ENCODE measurements at regions not wholly inside any gene's neighbourhood (a gene's known extent, or its start where the extent isn't known, plus 50 kb on each side); places are given as distances from the start of the nearest gene placed in this dataset.

GRCh38 chr9:38205279-38205678, 136.3 kb upstream of the SHB start:
- no peaks in the 10 kb centered on the region for H3K79me2 ChIP-seq (ENCODE audit: low read length)
- TF ChIP-seq EZH2phosphoT487 (IDR thresholded peaks at IDR 0.05; ENCODE audit: low read depth) (no peak), CTCF (IDR thresholded peaks at IDR 0.05; ENCODE audit: low read depth, low read length) (no peak)
- H3K4me2 ChIP-seq (ENCODE audit: low read length) = no peak overlapping the region
- H3K4me1 ChIP-seq (ENCODE audit: low read length) = no peaks in the 10 kb centered on the region
- no peaks in the 10 kb centered on the region for H3K36me3 ChIP-seq (replicated peaks; ENCODE audit: low read depth, low read length)
- no peaks in the 10 kb centered on the region for H3K9me3 ChIP-seq (ENCODE audit: insufficient read depth, low read length)
- no peak overlapping the region for H3K9ac ChIP-seq (ENCODE audit: low read length)
- no peaks in the 10 kb centered on the region for H3K27me3 ChIP-seq (ENCODE audit: low read depth, low read length)
- no peaks in the 10 kb centered on the region for H4K20me1 ChIP-seq (ENCODE audit: insufficient read depth, low read length)
- no peak overlapping the region for H2AFZ ChIP-seq (ENCODE audit: low read depth, low read length)
- no peak overlapping the region for H3K27ac ChIP-seq (ENCODE audit: low read length)
- H3K4me3 ChIP-seq (ENCODE audit: low read length) = no peak overlapping the region

- Histone ChIP-seq H2AFZ (ENCODE audit: low read depth, low read length) (no peak overlapping the region), H3K9me3 (ENCODE audit: insufficient read depth, low read length) (no peaks in the 10 kb centered on the region), H3K36me3 (replicated peaks; ENCODE audit: low read depth, low read length) (no peaks in the 10 kb centered on the region), H3K4me1 (ENCODE audit: low read length) (peaks cover 11% of the 10 kb centered on the region), H3K9ac (ENCODE audit: low read length) (no peak overlapping the region), H3K27ac (ENCODE audit: low read length) (no peak overlapping the region), H3K79me2 (ENCODE audit: low read length) (no peaks in the 10 kb centered on the region), H3K4me3 (ENCODE audit: low read length) (no peak overlapping the region), H3K27me3 (ENCODE audit: low read depth, low read length) (no peaks in the 10 kb centered on the region), H4K20me1 (ENCODE audit: insufficient read depth, low read length) (no peaks in the 10 kb centered on the region), H3K4me2 (ENCODE audit: low read length) (no peak overlapping the region)
- no peak for TF ChIP-seq CTCF (IDR thresholded peaks at IDR 0.05; ENCODE audit: low read depth, low read length)
- TF ChIP-seq EZH2phosphoT487 (IDR thresholded peaks at IDR 0.05; ENCODE audit: low read depth) = no peak
These were observed 133.4 kb upstream of the SHB start for GRCh38 chr9:38202336-38202938.

- Histone ChIP-seq H3K27me3 (ENCODE audit: low read depth, low read length) (no peaks in the 10 kb centered on the region), H3K9me3 (ENCODE audit: insufficient read depth, low read length) (no peaks in the 10 kb centered on the region), H4K20me1 (ENCODE audit: insufficient read depth, low read length) (no peaks in the 10 kb centered on the region), H2AFZ (ENCODE audit: low read depth, low read length) (no peak overlapping the region), H3K27ac (ENCODE audit: low read length) (no peak overlapping the region), H3K4me2 (ENCODE audit: low read length) (no peak overlapping the region), H3K4me3 (ENCODE audit: low read length) (no peak overlapping the region), H3K36me3 (replicated peaks; ENCODE audit: low read depth, low read length) (no peaks in the 10 kb centered on the region), H3K4me1 (ENCODE audit: low read length) (peaks cover 11% of the 10 kb centered on the region), H3K79me2 (ENCODE audit: low read length) (no peaks in the 10 kb centered on the region), H3K9ac (ENCODE audit: low read length) (no peak overlapping the region)
- TF ChIP-seq CTCF (IDR thresholded peaks at IDR 0.05; ENCODE audit: low read depth, low read length) = no peak
- no peak for TF ChIP-seq EZH2phosphoT487 (IDR thresholded peaks at IDR 0.05; ENCODE audit: low read depth)
These were observed 132.8 kb upstream of the SHB start for GRCh38 chr9:38201844-38202243.

- H3K9ac ChIP-seq (ENCODE audit: low read length) = no peak overlapping the region
- no peaks in the 10 kb centered on the region for H3K79me2 ChIP-seq (ENCODE audit: low read length)
- H4K20me1 ChIP-seq (ENCODE audit: insufficient read depth, low read length) = no peaks in the 10 kb centered on the region
- no peak overlapping the region for H3K4me2 ChIP-seq (ENCODE audit: low read length)
- no peak for TF ChIP-seq CTCF (IDR thresholded peaks at IDR 0.05; ENCODE audit: low read depth, low read length)
- TF ChIP-seq EZH2phosphoT487 (IDR thresholded peaks at IDR 0.05; ENCODE audit: low read depth) = no peak
- no peak overlapping the region for H2AFZ ChIP-seq (ENCODE audit: low read depth, low read length)
- H3K4me3 ChIP-seq (ENCODE audit: low read length) = no peak overlapping the region
- H3K27me3 ChIP-seq (ENCODE audit: low read depth, low read length) = no peaks in the 10 kb centered on the region
- H3K9me3 ChIP-seq (ENCODE audit: insufficient read depth, low read length) = no peaks in the 10 kb centered on the region
- no peaks in the 10 kb centered on the region for H3K36me3 ChIP-seq (replicated peaks; ENCODE audit: low read depth, low read length)
- H3K27ac ChIP-seq (ENCODE audit: low read length) = no peak overlapping the region
- H3K4me1 ChIP-seq (ENCODE audit: low read length) = peaks cover 11% of the 10 kb centered on the region
These were observed 131.4 kb upstream of the SHB start for GRCh38 chr9:38200431-38200830.

All from OCI-LY3 (cell line).